GM12892 (cell line): ENCODE measurements at regions not wholly inside any gene's neighbourhood (a gene's known extent, or its start where the extent isn't known, plus 50 kb on each side); places are given as distances from the start of the nearest gene placed in this dataset.

Experiments
- POLR2A ChIP-seq: IDR thresholded peaks from 2 replicates; pipeline ENCODE4 v1.6.1; 2011; ENCODE audit warnings: low read depth, low read length, control low read depth
- POLR2AphosphoS5 ChIP-seq: IDR thresholded peaks from 2 replicates; pipeline ENCODE4 v1.6.1; 2011; ENCODE audit warnings: low read depth, low read length, control low read depth

GRCh38 chr12:13661005-13661887 lies 320.2 kb downstream of the GRIN2B start:
- TF ChIP-seq POLR2AphosphoS5, result no peak
- TF ChIP-seq POLR2A, result no peak
